HG02970 (cell line): ENCODE measurements at regions not wholly inside any gene's neighbourhood (a gene's known extent, or its start where the extent isn't known, plus 50 kb on each side); places are given as distances from the start of the nearest gene placed in this dataset.

Source experiments
- ATAC-seq: cut with Tn5 transposase; IDR thresholded peaks from one replicate; pipeline ENCODE4 v1.9.1; 2021; ENCODE audit warnings: mild to moderate bottlenecking, moderate library complexity, moderate number of reproducible peaks; ENCODE audit not compliant: unreplicated experiment, low FRiP score

- ATAC-seq, result no peak
These were observed 312.2 kb upstream of the SLCO3A1 start for GRCh38 chr15:91541286-91541685.

GRCh38 chr15:91542226-91542625 is 311.3 kb upstream of the SLCO3A1 start:
- no peak for ATAC-seq

GRCh38 chr15:91547356-91547755 is 306.2 kb upstream of the SLCO3A1 start:
- no peak for ATAC-seq

GRCh38 chr15:91548549-91548948 is 305.0 kb upstream of the SLCO3A1 start:
- no peak for ATAC-seq

GRCh38 chr15:91549581-91549980 is 303.9 kb upstream of the SLCO3A1 start:
- no peak for ATAC-seq

- no peak for ATAC-seq
These were observed 301.0 kb upstream of the SLCO3A1 start for GRCh38 chr15:91552555-91552954.

GRCh38 chr15:91553196-91553854 is 300.2 kb upstream of the SLCO3A1 start:
- no peak for ATAC-seq

- ATAC-seq, result no peak
These were observed 298.2 kb upstream of the SLCO3A1 start for GRCh38 chr15:91555312-91555711.

- ATAC-seq, result no peak
These were observed 296.6 kb upstream of the SLCO3A1 start for GRCh38 chr15:91556926-91557325.

- no peak for ATAC-seq
These were observed 294.4 kb upstream of the SLCO3A1 start for GRCh38 chr15:91559066-91559465.

GRCh38 chr15:91561371-91562100 is 292.0 kb upstream of the SLCO3A1 start:
- no peak for ATAC-seq

- ATAC-seq, result no peak
These were observed 290.8 kb upstream of the SLCO3A1 start for GRCh38 chr15:91562698-91563097.

GRCh38 chr15:91564631-91565030 is 288.9 kb upstream of the SLCO3A1 start:
- no peak for ATAC-seq

- no peak for ATAC-seq
These were observed 287.4 kb upstream of the SLCO3A1 start for GRCh38 chr15:91566141-91566540.

- ATAC-seq, result no peak
These were observed 285.5 kb upstream of the SLCO3A1 start for GRCh38 chr15:91568036-91568435.

- ATAC-seq, result no peak
These were observed 281.4 kb upstream of the SLCO3A1 start for GRCh38 chr15:91572110-91572509.

- ATAC-seq, result no peak
These were observed 277.4 kb upstream of the SLCO3A1 start for GRCh38 chr15:91576096-91576495.

- no peak for ATAC-seq
These were observed 275.0 kb upstream of the SLCO3A1 start for GRCh38 chr15:91578511-91578910.

- no peak for ATAC-seq
These were observed 268.6 kb upstream of the SLCO3A1 start for GRCh38 chr15:91584895-91585294.

GRCh38 chr15:91586560-91586959 is 266.9 kb upstream of the SLCO3A1 start:
- ATAC-seq, result no peak

GRCh38 chr15:91589360-91589759 is 264.1 kb upstream of the SLCO3A1 start:
- ATAC-seq, result no peak

GRCh38 chr15:91592567-91592966 is 260.9 kb upstream of the SLCO3A1 start:
- no peak for ATAC-seq
